Colonic mucosa (tissue), 4 donors: ENCODE measurements at regions not wholly inside any gene's neighbourhood (a gene's known extent, or its start where the extent isn't known, plus 50 kb on each side); places are given as distances from the start of the nearest gene placed in this dataset.

Experiments
- DNase-seq: peaks from one replicate; pipeline ENCODE4 v3.0.0-alpha.2; 2020
- H3K27ac ChIP-seq: fragments of 200-600 bp; one replicate; pipeline ENCODE4 v1.8.0; 2021
- H3K27me3 ChIP-seq: fragments of 200-600 bp; one replicate; pipeline ENCODE4 v1.8.0; 2021
- H3K36me3 ChIP-seq: fragments of 200-600 bp; one replicate; pipeline ENCODE4 v1.8.0; 2021
- H3K4me1 ChIP-seq: fragments of 200-600 bp; one replicate; pipeline ENCODE4 v1.8.0; 2021; ENCODE audit warnings: mild to moderate bottlenecking
- H3K4me3 ChIP-seq: fragments of 200-600 bp; one replicate; pipeline ENCODE4 v1.8.0; 2021
- H3K9ac ChIP-seq, 2 donors: one replicate each; pipeline ENCODE4 v1.7.0; 2013; ENCODE audit warnings: control low read depth in 2 of 2, low read depth in 2 of 2, low read length in 2 of 2
- H3K9me3 ChIP-seq: fragments of 200-600 bp; one replicate; pipeline ENCODE4 v1.8.0; 2021
- intact Hi-C: fragments of 100-400 bp; cut with DNase I; formaldehyde crosslinking; loops from one replicate; pipeline ENCODE4 v1.14.1; 2022
- TF ChIP-seq, protein P1 (sequence below): fragments of 200-600 bp; IDR thresholded peaks from one replicate; pipeline ENCODE4 v1.8.0; 2022; ENCODE audit warnings: antibody characterized with exemption, mild to moderate bottlenecking
- donor health status: healthy.
- donor health status: DM: no; HTN: no; CAD: no.
- donor health status: DM: no; HTN: no; CAD: no.

DNA sequence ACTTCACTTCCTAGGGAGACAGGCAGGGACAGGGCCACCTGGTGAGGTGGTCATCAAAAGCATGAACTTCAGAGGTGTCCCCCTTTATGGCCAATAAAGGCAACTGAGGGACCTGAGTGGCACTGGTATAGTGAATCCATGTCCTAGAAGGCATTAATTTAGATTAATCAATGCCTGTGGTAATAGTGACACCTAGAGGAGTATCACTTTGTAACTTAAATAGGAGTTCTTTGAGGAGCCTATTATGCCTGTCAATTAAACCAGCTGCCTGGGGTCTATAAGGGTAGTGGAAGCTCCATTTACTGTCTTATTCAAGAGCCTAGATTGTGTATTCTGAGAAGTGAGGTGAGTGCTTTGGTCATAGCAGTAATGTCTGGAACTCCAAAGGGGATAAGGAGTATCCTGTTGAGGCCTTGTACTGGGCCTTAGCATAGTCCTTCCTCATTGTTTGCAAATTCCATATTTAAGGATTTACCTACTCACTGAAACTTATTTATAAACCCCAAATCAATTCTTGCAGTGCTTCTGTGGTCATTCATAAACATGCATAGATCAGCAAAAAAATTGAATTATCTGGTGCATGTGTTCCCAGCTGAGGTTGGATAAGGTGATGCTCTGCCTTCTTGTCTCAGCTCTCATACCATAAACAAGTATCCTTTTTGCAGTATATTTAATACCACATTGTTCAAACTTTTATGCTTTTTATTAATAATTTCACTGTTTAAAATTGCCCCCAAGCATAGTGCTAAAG is 213.8 kb upstream of the RADX start:
- DNase-seq, result no peak
- Histone ChIP-seq H3K4me3 (no peak overlapping the region), H3K36me3 (no peaks in the 10 kb centered on the region), H3K9me3 (no peaks in the 10 kb centered on the region), H3K9ac (no peak overlapping the region), H3K27me3 (no peaks in the 10 kb centered on the region), H3K27ac (no peak overlapping the region), H3K4me1 (no peaks in the 10 kb centered on the region)
- TF ChIP-seq, protein P1, sequence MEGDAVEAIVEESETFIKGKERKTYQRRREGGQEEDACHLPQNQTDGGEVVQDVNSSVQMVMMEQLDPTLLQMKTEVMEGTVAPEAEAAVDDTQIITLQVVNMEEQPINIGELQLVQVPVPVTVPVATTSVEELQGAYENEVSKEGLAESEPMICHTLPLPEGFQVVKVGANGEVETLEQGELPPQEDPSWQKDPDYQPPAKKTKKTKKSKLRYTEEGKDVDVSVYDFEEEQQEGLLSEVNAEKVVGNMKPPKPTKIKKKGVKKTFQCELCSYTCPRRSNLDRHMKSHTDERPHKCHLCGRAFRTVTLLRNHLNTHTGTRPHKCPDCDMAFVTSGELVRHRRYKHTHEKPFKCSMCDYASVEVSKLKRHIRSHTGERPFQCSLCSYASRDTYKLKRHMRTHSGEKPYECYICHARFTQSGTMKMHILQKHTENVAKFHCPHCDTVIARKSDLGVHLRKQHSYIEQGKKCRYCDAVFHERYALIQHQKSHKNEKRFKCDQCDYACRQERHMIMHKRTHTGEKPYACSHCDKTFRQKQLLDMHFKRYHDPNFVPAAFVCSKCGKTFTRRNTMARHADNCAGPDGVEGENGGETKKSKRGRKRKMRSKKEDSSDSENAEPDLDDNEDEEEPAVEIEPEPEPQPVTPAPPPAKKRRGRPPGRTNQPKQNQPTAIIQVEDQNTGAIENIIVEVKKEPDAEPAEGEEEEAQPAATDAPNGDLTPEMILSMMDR, result no peak
- intact Hi-C loops, result loop anchor here (5.0 to 10.0 kb wide), 2 partner anchors 421 to 523 kb away; no protein-coding TSS in a partner anchor

DNA sequence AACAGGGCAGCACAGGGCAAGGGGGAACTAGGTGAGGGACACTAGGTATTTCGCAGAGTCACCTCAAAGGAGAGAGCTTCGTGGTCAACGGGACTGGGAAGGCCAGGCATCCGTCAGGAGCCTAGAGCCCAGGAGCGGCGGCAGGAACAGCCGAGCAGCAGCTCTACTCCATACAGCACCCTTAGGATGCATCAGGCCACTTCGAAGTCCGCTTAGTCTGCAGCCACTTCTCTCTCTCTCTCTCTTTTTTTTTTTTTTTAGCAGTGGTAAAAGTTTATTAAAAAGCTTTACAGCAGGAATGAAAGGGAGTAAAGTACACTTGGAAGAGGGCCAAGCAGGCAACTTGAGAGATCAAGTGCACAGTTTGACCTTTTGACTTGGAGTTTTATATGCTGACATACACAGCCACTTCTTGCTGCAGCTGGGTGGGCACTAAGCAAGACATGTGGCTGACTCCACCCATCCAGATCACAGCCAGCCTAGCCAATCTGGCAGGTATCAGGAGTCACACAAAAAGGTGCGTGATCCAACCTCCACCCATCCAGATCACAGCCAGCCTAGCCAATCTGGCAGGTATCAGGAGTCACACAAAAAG is 209.7 kb upstream of the RADX start:
- intact Hi-C loops, result no loop called here
- peak; percentile 63 for DNase-seq
- TF ChIP-seq, protein P1, result no peak
- Histone ChIP-seq H3K27me3 (no peaks in the 10 kb centered on the region), H3K27ac (no peak overlapping the region), H3K4me3 (no peak overlapping the region), H3K9ac (no peak overlapping the region), H3K9me3 (no peaks in the 10 kb centered on the region), H3K4me1 (no peaks in the 10 kb centered on the region), H3K36me3 (no peaks in the 10 kb centered on the region)

DNA sequence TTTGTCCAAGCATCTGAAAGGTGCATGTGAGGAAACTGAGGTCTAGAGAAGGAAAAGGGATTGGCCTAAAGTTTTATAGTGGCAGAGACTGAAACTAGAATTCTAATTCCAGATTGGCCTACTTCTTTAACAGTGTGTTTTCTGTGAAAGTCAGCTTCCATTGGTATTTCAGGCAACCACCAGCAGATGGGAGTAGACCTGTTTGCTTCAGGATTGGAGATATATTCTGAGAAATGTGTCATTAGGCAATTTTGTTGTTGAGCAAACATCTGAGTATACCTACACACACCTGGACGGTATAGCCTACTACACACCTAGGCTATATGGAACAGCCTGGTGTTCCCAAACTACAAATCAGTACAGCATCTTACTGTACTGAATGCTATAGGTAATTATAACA is 207.3 kb upstream of the RADX start:
- intact Hi-C loops, result no loop called here
- H3K9ac ChIP-seq, result no peak overlapping the region
- no peaks in the 10 kb centered on the region for H3K4me1 ChIP-seq
- TF ChIP-seq, protein P1, result peak; percentile 20
- no peaks in the 10 kb centered on the region for H3K27me3 ChIP-seq
- H3K4me3 ChIP-seq, result no peak overlapping the region
- no peaks in the 10 kb centered on the region for H3K9me3 ChIP-seq
- no peaks in the 10 kb centered on the region for H3K36me3 ChIP-seq
- no peak overlapping the region for H3K27ac ChIP-seq
- DNase-seq, result no peak

DNA sequence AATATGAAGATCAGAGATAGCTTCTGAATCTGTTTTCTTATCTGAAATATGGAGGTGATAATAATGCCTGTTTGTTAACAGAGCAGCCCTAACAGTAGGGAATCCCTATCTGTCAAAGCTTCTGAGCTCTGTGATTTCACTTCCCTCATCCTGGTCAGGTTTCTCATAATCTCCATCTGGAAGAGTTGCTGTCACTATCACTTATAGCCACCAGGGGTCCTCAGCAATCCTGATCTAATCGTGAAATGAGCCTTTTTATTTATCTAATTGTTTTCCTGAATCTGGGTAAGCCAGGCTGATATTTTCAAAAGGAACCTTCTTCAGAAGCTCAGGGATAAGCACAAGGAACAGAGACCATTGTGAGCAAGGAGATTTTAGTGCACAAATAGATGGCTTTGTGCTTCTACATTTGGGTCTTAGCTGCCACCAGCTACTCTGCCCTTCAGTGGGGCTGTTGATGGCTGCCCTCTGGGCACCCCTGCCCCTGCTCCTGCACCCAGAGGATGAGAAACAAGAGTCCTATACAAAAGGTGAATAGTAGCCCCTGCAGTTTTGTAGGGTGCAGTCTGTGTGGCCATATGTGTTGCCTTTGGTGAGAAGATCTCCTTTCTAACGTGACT is 196.4 kb upstream of the RADX start:
- intact Hi-C loops, result no loop called here
- Histone ChIP-seq H3K9me3 (no peaks in the 10 kb centered on the region), H3K27me3 (no peaks in the 10 kb centered on the region), H3K4me3 (no peak overlapping the region), H3K4me1 (no peaks in the 10 kb centered on the region), H3K27ac (no peak overlapping the region), H3K36me3 (no peaks in the 10 kb centered on the region), H3K9ac (no peak overlapping the region)
- DNase-seq, result peak; percentile 23
- TF ChIP-seq, protein P1, result peak; percentile 64

DNA sequence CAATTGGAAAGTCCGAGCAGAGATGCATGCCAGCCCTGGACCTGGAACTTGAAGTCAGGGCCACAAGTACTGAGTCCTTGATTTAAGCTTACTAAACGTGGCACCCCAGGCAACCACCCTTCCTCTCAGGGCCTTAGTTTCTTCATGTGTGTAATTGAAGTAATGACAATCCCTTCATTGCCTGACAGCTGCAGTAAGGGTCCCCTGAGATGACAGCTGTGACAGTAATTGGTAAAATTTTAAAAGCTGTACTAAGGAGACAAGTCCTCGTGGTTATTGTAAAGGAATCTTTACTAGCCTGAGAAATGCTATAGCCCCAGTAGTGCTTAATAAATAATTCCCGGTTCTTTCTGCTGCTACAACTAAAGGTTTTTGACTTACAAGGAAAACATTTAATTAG is 175.1 kb upstream of the RADX start:
- TF ChIP-seq, protein P1, result no peak
- H3K4me3 ChIP-seq, result no peak overlapping the region

More for the DNA sequence above, 175.1 kb upstream of the RADX start:
- DNase-seq, result no peak
- intact Hi-C loops, result no loop called here
- no peaks in the 10 kb centered on the region for H3K9me3 ChIP-seq
- H3K9ac ChIP-seq, result no peak overlapping the region
- no peaks in the 10 kb centered on the region for H3K4me1 ChIP-seq
- peaks cover 3% of the 10 kb centered on the region for H3K27me3 ChIP-seq
- no peak overlapping the region for H3K27ac ChIP-seq
- no peaks in the 10 kb centered on the region for H3K36me3 ChIP-seq
